Activated T-helper 1 cell treated with anti-CD3 and anti-CD28 coated beads, Interleukin-2, amount 50 U/mL, for 16 hours (primary cell): ENCODE measurements at regions not wholly inside any gene's neighbourhood (a gene's known extent, or its start where the extent isn't known, plus 50 kb on each side); places are given as distances from the start of the nearest gene placed in this dataset.

Source experiments
- DNase-seq, 2 donors: peaks; one replicate each; pipeline ENCODE4 v3.0.0-alpha.2; 2020; ENCODE audit warnings: low read depth in 1 of 2, low spot score in 1 of 2

DNA sequence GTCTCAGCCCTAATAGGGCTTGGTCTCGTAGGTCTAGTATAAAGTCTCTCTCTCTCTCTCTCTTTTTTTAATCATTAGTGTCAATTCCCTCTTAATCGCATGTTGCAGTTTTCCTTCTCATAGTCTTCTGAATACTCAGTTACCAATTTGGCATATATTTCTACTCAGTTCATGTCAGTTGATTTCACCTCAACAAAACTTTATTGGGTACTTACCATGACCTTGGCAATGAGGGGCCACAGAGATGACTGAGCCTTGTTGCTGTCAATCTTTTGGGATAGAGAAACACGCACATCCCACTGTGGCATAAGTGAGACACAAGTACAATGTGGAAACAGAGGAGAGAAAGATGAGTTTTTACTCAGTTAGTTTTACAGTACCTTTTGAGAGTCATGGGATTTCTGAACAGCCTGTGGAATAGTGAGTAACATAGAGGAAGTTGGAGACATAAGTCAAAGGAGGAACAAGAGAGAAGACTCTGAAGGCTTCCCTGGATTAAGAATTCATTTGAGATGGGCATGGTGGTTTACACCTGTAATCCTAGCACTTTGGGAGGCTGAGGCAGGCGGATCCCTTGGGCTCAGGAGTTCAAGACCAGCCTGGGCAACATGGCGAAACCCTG, 150.2 kb upstream of the CBLB start:
- DNase-seq: no peak

DNA sequence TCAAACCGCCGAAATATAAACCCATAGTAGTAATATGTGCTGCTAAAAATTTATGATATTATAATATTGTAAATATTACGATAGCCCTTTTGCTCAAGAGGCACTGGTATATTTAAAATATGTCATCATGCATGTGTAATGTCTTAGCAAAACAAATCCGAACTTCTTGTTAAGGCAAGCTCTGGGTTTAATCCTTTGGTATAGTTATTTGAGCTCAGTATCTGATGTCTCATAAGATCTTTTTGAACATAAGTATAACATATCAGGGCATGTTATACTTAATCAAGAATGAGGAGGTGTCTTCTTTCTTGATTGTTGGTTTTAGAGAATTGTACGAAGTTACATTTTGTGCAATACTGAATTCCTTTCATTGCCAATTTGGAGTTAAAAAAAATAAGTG, 154.1 kb upstream of the CBLB start:
- DNase-seq: no peak

DNA sequence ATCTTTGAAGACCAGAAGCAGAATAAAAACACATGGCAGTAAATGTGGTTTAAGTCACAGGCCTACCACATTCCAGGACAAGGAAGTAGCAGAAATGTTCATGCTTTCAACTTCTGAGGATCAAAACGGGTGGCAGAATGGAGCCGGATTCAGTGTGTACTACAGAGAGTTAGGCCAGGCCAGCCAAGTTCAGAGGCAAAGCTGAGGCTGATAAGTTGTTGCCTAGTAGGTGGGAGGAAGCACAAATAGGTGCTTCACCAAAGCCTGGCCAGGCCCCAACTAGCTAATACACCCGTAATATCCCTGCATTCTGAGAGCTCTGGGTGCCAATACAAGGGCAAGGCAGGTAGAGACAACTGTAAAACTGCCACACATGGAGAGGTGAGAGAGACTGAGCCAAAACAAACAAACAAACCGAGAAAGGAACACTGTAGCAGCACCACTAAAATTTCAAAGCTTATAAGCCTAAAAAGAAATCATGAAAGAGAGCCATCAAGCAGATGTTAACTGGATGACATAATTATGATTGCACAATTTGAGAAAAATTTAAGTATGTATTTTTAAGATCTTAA, 156.4 kb upstream of the CBLB start:
- no peak for DNase-seq

DNA sequence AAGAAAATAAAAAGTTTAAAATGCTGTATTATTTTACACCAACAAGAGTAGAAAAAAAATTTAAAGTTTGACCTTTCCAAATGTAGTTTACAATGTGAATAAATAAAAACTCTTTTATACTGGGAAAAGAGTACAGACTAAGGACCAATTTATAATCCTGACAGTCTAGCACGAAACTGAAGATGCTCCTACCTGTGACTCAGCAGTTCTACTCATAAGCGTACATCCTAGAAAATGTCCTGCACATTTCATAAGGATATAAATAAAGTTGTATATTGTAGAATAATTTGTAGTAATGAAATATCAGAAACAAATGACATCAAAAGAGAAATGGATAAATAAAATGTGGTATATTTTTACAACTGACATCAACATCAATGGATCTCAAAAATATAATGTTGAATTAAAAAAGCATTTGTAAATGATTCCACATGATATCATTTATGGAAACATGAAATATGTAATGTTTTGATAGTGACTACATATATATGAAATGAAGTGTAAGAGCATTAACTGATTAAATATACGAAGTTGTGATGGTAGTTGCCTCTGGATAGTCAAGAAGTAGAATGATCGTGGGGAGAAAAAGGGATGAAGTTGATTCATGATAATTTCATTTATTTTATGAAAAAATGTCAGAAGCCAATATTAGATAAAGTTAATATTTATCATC, 161.3 kb upstream of the CBLB start:
- DNase-seq: no peak

DNA sequence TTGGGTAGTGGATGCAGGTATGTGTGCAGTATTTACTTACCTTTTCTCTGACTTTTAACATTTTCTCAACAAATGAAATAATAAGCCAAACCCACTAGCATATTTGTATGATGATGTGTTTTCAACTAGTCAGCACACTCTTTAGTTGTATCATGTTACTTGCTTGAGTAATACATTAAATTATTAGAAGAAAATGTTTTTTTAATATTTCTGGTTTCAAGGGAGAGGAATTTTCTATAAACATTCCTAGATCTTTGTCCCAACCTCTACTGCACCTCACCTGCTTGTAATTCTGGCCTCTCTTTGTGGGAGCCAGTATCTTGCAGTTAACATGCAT, 161.8 kb upstream of the CBLB start:
- no peak for DNase-seq

DNA sequence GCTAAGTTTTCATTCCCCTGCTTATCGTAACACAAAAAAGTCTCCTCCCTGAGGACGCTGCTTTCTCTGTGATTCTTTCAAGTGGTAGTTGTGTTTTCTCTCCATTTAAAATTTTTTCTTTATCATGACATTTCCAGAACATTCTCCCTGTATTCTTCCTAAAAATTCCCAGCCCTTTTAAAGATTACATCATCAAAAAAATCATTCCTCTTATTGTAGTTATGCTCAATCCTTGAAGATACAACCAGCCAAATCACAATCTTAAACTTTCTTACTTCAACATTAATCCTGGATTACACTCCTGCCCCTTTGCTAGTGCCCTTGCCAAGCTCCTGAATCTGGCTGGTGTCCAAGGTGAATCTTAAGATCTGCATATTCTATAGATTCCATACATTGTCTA, 163.7 kb upstream of the CBLB start:
- DNase-seq: no peak

DNA sequence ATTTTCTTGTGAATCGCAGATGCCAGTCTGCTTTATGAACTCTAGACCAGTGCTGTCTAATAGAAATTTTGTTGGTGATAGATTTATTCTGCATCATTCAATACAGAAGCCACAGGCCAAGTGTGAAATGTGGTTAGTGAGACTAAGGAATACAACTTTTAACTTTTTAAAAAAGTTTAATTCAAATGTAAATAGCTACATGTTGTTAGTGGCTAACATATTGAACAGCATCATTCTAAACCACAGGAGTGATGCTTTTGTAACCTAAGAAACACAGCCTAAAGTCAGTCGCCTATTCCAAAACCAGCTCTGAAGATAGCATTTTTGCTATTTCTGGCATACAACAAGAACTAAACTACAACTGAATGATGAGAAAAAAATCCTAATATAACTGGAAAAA, 164.8 kb upstream of the CBLB start:
- no peak for DNase-seq

DNA sequence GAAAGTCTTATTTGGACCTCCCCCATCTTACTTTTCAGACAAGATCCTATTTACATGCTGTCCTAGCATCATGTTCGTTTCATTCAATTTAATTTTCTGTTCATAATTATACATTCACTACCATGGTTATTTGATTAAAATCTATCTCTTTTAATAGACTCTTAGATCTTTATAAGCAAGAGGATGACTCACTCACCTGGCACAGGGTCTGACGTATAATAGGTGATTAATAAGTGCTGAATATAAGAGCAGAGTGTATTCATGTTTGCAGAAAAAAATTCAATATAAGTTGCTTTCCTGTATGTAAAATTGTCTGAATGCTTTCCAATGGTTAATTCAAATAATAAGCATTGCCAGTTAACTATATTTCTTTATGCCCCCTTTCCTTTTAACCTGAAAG, 165.5 kb upstream of the CBLB start:
- no peak for DNase-seq

DNA sequence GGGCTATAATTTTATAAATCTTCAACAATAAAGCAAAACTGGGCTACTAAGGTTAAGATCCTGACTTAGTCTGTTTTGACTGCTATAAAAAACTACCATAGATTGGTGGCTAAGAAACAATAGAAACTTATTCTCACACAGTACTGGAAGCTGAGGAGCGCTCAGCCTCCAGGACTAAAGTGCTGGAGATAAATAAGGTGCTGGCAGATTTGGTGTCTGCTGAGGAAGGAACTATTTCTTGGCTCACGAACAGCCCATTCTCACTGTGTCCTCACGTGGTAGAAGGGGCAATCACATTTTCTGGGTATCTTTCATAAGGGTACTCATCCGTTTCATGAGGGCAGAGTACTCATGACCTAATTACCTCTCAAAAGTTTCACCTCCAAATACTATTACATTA, 166.8 kb upstream of the CBLB start:
- no peak for DNase-seq

DNA sequence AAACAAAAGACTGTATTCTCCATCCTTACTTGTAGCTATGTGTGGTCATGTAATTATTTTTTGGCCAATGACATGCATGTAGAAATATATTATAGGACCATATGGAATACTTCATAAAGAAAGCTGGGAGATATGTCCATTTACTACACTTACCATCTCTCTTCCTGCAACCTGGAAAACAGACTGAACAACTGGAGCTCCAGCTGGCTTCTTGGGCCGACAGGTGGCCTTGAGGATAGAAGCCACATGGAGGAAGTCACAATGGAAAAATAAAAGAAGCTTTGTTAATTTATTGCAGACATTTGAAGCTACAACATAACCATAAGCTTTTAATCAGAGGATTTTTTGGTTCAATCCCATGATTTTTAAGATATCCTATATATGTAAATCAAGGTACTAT, 167.9 kb upstream of the CBLB start:
- DNase-seq: no peak

DNA sequence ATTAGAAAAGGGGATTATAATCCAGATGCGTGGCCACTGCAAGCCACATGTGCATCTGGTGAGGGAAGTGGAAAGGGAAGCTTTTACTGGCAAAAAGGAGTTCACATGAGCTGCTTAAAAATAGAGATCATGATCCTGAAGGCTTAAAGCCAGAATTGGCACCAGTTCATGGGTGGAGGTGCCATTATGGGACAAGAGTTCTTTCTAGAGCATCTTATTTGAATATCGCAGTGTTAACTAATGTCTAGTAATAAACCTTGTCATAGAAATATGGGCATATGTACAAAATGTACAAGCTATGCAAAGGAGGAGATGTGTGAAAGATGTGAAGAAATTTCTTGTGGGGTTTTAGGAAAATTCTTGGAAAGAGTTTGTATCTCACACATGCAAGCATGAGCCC, 178.4 kb upstream of the CBLB start:
- DNase-seq: no peak

DNA sequence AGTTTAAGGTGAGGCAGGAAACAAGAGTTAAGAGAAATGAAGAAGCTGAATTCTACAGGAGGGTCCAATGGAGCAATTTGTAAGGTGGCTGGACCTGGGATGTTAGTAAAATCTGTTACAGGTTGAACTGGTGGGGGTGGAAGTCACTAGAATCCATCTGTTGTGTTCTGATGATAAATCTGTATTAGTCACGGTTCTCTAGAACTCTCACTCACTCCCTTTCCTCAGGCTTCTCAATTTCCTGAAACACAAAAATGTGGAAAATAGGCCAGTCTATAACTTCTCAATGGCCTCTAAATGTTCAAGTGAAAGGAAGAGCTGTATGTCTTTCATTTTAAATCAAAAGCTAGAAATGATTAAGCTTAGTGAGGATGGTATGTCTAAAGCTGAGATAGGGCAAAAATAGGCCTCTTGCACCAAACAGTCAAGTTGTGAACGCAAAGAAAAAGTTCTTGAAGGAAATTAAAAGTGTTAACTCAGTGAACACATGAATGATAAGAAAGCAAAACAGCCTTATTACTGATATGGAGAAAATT, 180.2 kb upstream of the CBLB start:
- no peak for DNase-seq

DNA sequence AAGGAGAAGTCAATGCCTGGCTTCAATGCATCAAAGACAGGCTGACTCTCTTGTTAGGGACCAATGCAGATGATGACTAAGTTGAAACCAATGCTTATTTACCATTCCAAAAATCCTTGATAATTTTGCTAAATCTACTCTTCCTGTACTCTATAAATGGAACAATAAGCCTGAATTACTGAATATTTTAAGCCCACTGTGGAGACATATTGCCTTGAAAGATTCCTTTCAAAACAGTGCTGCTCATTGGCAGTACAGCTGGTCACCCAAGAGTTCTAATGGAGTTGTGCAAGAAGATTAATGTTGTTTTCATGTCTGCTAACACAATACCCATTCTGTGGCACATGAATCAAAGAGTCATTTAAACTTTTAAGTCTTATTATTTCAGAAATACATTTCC, 181.0 kb upstream of the CBLB start:
- no peak for DNase-seq

DNA sequence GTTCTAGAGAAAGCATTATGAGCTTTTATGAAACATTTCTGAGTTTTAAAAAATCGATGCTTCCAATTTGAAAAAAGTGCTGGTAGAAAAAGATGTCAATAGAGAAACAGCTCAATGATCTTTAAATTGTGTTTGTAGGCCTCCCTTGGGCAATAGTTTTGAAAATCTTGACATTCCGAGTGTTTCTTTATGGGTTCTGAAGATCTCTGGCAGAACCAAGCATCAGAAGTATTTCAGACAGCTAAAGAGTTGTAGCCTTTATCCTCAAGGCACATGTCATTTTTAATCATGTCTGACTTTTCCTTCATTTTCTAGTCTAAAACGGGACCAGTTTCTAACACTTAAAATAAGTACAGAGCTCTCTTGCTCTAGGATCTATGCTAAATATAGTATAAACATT, 188.1 kb upstream of the CBLB start:
- DNase-seq: no peak

DNA sequence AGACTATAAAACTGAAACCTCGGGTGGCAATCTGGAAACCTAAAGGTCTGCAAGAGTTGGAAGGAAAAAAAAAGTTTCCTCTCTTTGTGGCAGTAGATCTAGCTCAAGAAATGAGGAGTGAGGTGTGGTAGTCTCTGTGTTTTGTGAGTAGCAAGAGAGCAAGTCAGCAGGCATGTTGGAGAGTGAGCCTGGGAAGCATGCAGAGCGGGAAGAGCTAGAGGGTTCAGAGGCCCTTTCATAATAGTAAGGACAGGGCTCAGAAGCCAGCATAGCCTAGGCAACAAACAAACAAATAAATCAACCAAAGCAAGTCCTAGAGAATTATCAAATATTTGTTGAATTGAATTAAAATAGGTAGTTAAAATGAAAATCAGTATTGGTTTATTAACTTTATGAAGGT, 189.7 kb upstream of the CBLB start:
- no peak for DNase-seq

DNA sequence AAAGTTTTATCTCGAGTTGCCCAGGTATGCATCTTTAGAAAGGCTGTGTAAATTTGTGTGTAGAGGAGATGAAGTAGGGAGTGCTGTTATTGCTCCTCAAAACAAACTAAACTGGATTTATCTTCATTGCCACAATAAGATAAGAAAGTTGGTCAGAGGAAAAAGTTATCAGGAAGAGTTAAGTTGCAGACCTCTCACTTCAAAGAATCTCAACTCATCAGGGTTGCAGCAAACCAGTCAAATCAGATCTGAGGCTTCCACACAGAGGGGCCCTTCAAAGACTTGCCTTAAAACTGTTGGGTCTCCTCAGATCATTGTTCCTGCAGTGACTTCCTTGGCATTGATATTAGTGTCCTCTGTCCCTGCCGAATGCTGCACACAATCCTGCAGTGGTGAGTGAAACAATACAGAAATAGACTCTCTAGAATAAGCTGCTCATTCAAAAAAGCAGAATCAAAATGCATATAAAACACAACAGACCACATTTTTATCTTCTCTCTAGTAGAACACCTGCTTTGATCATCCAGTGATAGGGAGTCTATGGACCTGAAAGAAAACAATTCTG, 191.2 kb upstream of the CBLB start:
- no peak for DNase-seq

DNA sequence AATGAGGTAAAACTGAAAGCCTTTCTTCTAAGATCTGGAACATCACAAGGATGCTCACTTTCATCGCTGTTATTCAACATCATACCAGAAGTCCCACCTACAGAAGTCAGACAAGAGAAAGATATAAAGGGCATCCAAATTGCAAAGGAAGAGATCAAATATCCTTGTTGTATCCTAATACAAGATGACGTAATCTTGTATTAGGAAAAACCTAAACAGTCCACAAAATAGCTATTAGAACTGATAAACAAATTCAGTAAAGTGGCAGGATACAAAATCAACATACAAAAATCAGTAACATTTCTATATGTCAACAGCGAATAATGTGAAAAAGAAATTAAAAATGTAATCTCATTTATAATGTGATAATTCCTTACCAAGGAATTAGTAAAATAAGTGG, 195.1 kb upstream of the CBLB start:
- no peak for DNase-seq

DNA sequence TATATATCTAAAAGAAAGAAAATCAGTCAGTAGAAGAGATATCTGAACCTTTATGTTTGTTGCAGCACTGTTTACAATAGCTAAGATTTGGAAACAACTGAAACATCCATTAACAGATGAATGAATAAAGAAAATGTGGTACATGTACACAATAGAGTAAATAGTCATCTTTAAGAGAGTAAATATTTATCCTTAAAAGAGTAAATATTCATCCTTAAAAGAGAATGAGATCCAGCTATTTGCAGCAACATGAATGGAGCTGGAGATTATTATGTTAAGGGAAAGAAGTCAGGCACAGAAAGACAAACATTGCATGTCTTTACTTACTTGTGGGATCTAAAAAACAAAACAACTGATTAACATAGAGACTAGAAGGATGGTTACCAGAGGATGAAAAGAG, 197.0 kb upstream of the CBLB start:
- no peak for DNase-seq

DNA sequence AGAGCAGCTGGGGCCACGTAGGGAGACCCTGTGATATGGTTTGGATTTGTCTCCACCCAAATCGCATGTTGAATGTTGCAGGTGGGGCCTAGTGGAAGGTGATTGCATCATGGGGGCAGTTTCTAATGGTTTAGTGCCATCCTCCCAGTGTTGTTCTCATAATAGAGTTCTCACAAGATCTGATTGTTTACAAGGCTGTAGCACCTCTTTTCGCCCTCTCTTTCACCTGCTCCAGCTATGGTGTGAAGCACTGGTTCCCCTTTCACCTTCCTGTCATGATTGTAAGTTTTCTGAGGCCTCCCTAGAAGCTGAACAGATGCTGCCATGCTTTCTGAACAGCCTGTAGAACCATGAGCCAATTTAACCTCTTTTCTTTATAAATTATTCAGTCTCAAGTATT, 198.9 kb upstream of the CBLB start:
- DNase-seq: no peak

DNA sequence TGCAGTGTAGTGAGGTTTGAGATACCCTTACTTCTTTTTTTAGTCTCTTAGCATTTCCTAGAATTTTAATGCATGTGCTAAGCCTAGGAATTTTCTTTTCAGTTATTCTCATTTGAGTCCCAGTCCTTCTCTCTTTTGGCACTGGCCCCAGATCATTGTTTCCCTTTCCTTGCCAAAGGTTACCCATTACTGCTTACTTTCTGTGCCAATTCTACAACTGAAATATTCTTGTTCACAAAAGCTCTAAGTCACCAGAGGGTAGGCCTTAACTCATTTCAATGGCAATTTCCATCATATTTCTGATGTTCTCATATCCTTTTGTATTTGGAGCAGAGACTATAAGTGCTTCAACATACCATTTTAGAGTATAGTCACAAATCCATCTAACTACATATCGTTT, 199.6 kb upstream of the CBLB start:
- no peak for DNase-seq

DNA sequence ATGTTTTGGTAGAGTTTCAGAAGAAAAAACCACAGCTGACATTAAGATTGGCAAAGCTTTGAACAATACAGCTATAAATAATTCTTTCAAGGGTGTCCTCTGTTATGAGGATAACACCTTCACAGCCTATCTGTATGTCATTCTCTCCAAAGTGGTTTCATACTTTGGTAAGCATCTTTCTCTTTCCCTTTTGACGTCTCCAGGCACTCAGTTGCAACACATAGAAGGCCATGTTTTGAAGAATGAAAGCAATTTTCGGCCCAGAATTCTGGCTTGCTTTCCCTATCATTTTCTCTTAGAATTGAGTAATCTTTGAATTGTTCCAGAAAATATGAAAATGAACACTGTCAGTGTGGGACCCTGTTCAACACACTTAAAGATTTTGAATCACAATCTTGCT, 200.0 kb upstream of the CBLB start:
- DNase-seq: no peak

DNA sequence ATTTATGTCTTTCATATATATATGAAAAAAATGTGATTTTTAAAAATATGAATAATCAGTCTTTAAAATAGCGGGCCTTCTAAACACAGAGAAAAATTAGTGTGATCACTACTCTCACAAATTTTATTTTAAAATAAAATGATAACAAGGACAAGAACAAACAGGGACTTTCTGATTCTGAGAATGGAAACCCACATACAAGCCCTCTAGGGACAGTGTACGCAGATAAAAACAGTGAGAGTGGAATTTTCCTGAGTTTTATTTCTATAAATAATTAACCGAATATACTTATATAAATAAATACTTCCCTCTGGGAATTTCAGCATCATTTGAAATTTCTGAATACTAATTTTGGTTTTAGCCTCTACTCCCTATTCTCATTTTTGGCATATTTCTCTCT, 201.4 kb upstream of the CBLB start:
- DNase-seq: no peak

DNA sequence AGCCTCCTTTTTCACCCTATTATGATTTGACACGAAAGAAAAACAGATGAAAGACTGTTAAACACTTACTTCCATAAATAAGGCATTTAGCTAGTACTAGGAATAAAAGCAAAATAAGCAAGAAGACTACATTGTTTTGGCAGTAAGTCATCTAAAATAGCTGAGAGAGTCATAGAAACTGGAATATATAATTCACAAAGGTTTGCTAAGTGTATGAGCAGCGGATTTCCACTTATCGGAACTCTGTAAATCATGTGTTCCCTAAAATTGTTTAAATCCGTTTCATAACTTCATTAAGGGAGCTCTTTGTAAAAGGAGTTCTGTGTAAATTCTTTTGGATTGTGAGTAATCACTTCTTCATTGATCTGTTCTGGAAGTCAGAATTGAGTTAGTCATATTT, 202.5 kb upstream of the CBLB start:
- no peak for DNase-seq
